Tibial nerve (tissue), 4 donors: ENCODE measurements at regions not wholly inside any gene's neighbourhood (a gene's known extent, or its start where the extent isn't known, plus 50 kb on each side); places are given as distances from the start of the nearest gene placed in this dataset.

Source experiments
- DNase-seq, 2 donors: peaks; one replicate each; pipeline ENCODE4 v3.0.0-alpha.2; 2019; ENCODE audit warnings: low spot score in 2 of 2
- H3K27ac ChIP-seq, 4 donors: fragments of 200-600 bp; sonication (generic) in 3 of 4; one replicate each; pipeline ENCODE4 v1.5.1; 2017 to 2019; ENCODE audit warnings: mild to moderate bottlenecking in 1 of 4
- H3K27me3 ChIP-seq, 2 donors: fragments of 200-600 bp; sonication (generic) in 1 of 2; one replicate each; pipeline versions ENCODE4 v1.5.1 to v1.6.0; 2017 to 2019
- H3K36me3 ChIP-seq, 3 donors: fragments of 200-600 bp; sonication (generic); one replicate each; pipeline ENCODE4 v1.5.1; 2018 to 2019
- H3K4me1 ChIP-seq, 4 donors: fragments of 200-600 bp; sonication (generic) in 3 of 4; one replicate each; pipeline ENCODE4 v1.5.1; 2017 to 2019
- H3K4me3 ChIP-seq, 4 donors: fragments of 200-600 bp; sonication (generic) in 3 of 4; one replicate each; pipeline ENCODE4 v1.5.1; 2017 to 2019; ENCODE audit warnings: mild to moderate bottlenecking in 1 of 4, moderate library complexity in 1 of 4
- H3K9me3 ChIP-seq, 4 donors: fragments of 200-600 bp; sonication (generic) in 3 of 4; one replicate each; pipeline ENCODE4 v1.5.1; 2017 to 2019
- CTCF ChIP-seq, 5 experiments: fragments of 200-600 bp in 3 of 5; fragments of 450-650 bp in 2 of 5; sonication (generic) in 3 of 5; IDR thresholded peaks; one replicate each; pipeline ENCODE4 v1.5.1; 2016 to 2019; ENCODE audit warnings: antibody characterized with exemption in 5 of 5, mild to moderate bottlenecking in 3 of 5, moderate library complexity in 2 of 5
- EP300 ChIP-seq, 2 donors: sonication (generic); formaldehyde crosslinking; IDR thresholded peaks; one replicate each; pipeline ENCODE4 v1.6.1; 2017; ENCODE audit warnings: antibody characterized with exemption in 2 of 2, mild to moderate bottlenecking in 1 of 2
- POLR2A ChIP-seq, 2 donors: fragments of 450-650 bp; IDR thresholded peaks; one replicate each; pipeline ENCODE4 v1.6.1; 2017; ENCODE audit warnings: antibody characterized with exemption in 2 of 2, mild to moderate bottlenecking in 2 of 2, moderate library complexity in 2 of 2
- WGBS, 2 donors: methylation state at CpG; one replicate each; pipeline ENCODE4 v1.1.5; 2018; 5-methylcytosine and 5-hydroxymethylcytosine counted together

- H3K27me3 ChIP-seq = no peaks in the 10 kb centered on the region
- no peaks in the 10 kb centered on the region for H3K36me3 ChIP-seq
- H3K4me3 ChIP-seq = no peak overlapping the region
- no peak for TF ChIP-seq EP300 (IDR thresholded peaks at IDR 0.05)
- no peak for TF ChIP-seq POLR2A (IDR thresholded peaks at IDR 0.05)
- TF ChIP-seq CTCF (IDR thresholded peaks at IDR 0.05) = no peak
- H3K4me1 ChIP-seq = no peaks in the 10 kb centered on the region
- no peak for DNase-seq
- no peak overlapping the region for H3K27ac ChIP-seq
- WGBS, 2 donors = 67 to 69% methylated on average over 4 of the region's 4 CpGs
- H3K9me3 ChIP-seq = peaks cover 0 to 11% (median 0%) of the 10 kb centered on the region in 4 donors
Observed at GRCh38 chr2:6487765-6488164, 377.9 kb downstream of the CMPK2 start.

- Histone ChIP-seq H3K9me3 (peaks cover 0 to 7% (median 0%) of the 10 kb centered on the region in 4 donors), H3K36me3 (no peaks in the 10 kb centered on the region), H3K27ac (no peak overlapping the region), H3K4me3 (no peak overlapping the region), H3K27me3 (no peaks in the 10 kb centered on the region), H3K4me1 (no peaks in the 10 kb centered on the region)
- TF ChIP-seq EP300 (IDR thresholded peaks at IDR 0.05) (no peak), CTCF (IDR thresholded peaks at IDR 0.05) (no peak), POLR2A (IDR thresholded peaks at IDR 0.05) (no peak)
- 63 to 71% methylated on average over 1 of the region's 1 CpG for WGBS, 2 donors
- DNase-seq = no peak
Observed at GRCh38 chr2:6492573-6492972, 373.1 kb downstream of the CMPK2 start.

DNA sequence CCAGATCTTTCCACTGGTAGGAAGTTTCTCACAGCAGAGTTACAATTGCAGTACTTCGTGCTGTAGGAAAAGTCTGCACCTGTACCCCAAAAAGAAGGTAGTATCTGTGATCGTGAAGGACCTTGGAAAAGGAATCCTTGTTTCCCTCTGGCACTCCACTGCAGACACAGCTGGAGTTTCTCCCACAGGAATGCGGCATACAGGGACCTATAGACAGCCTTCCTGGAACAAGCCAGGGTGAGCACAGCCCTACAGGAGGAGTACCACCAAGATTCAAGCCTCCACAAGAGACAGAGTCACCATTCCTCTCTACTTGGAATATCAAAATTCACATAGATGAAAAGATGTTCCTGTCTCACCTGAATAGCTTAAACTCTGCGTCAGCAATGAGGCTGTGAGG lies 372.4 kb downstream of the CMPK2 start:
- TF ChIP-seq CTCF (IDR thresholded peaks at IDR 0.05) (no peak), EP300 (IDR thresholded peaks at IDR 0.05) (no peak), POLR2A (IDR thresholded peaks at IDR 0.05) (no peak)
- Histone ChIP-seq H3K27me3 (no peaks in the 10 kb centered on the region), H3K9me3 (peaks cover 0 to 7% (median 0%) of the 10 kb centered on the region in 4 donors), H3K36me3 (no peaks in the 10 kb centered on the region), H3K4me3 (no peak overlapping the region), H3K4me1 (no peaks in the 10 kb centered on the region), H3K27ac (no peak overlapping the region)
- WGBS, 2 donors = 91 to 96% methylated on average over 4 of the region's 4 CpGs
- no peak for DNase-seq

DNA sequence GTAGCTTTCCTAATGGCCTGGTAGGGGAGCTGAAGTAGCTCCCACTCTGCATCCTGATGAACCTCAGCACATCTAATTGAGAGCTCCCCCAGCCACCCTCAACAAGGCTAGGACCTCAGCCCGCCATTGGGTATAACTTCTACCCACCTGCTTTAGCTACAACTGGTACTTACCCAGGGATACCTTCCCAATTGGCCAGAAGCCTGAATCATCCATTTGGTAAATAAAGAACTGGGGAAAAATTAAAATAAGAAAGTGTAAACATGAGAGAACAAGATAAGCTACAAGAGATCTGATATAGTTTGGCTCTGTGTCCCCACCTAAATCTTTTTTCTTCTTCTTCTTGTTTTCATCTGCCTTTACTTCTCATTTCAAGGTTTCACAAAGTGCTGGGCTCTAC lies 372.0 kb downstream of the CMPK2 start:
- TF ChIP-seq EP300 (IDR thresholded peaks at IDR 0.05) (no peak), POLR2A (IDR thresholded peaks at IDR 0.05) (no peak), CTCF (IDR thresholded peaks at IDR 0.05) (no peak)
- H3K27ac ChIP-seq = no peak overlapping the region
- 92 to 96% methylated on average over 1 of the region's 1 CpG for WGBS, 2 donors
- DNase-seq = no peak
- H3K9me3 ChIP-seq = peaks cover 0 to 7% (median 0%) of the 10 kb centered on the region in 4 donors
- no peaks in the 10 kb centered on the region for H3K4me1 ChIP-seq
- H3K4me3 ChIP-seq = no peak overlapping the region
- no peaks in the 10 kb centered on the region for H3K36me3 ChIP-seq
- no peaks in the 10 kb centered on the region for H3K27me3 ChIP-seq

DNA sequence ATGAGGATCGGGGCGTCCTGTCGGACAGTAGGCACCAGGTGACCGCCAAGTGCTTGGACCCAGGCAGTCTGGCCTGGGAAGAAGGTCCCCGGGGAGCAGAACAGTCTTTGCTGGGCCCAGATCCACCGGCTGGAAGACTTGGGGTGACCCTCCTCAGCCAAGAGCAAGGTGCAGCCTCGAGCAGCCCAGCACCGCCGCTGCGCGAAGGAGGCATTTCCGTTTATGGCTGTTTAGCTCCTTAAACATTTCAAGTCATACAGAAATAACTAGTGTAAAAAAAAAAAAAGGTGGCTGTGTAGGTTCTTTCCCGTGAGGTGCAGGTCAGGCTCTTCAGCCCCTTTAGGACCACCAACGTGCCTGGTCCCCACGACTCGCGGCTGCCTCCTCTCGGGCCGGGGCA lies 370.2 kb downstream of the CMPK2 start:
- Histone ChIP-seq H3K9me3 (peaks cover 0 to 7% (median 0%) of the 10 kb centered on the region in 4 donors), H3K36me3 (no peaks in the 10 kb centered on the region), H3K27ac (no peak overlapping the region), H3K4me1 (no peaks in the 10 kb centered on the region), H3K27me3 (no peaks in the 10 kb centered on the region), H3K4me3 (no peak overlapping the region)
- TF ChIP-seq EP300 (IDR thresholded peaks at IDR 0.05) = no peak
- no peak for TF ChIP-seq POLR2A (IDR thresholded peaks at IDR 0.05)
- TF ChIP-seq CTCF (IDR thresholded peaks at IDR 0.05) = no peak
- 96 to 97% methylated on average over 19 of the region's 19 CpGs for WGBS, 2 donors
- no peak for DNase-seq
